G401.6 (cell line): ENCODE measurements at regions not wholly inside any gene's neighbourhood (a gene's known extent, or its start where the extent isn't known, plus 50 kb on each side); places are given as distances from the start of the nearest gene placed in this dataset.
"Not testable (repeated sequence)": the region's sequence is repeated elsewhere in the genome, so short reads cannot be mapped to it uniquely, and the experiment has no call there.

ENCODE experiments used
- FAIRE-seq: peaks from 2 replicates; lab custom pipeline; 2012; peaks lifted over from hg19 to GRCh38; lab: Jason Lieb, UNC

- no peak for FAIRE-seq
These were observed 519.5 kb downstream of the PIK3C3 start for GRCh38 chr18:42474577-42474976.

GRCh38 chr18:42475157-42475556 lies 520.1 kb downstream of the PIK3C3 start:
- no peak for FAIRE-seq

- FAIRE-seq, result no peak
These were observed 522.2 kb downstream of the PIK3C3 start for GRCh38 chr18:42477267-42477666.

- FAIRE-seq, result no peak
These were observed 525.4 kb downstream of the PIK3C3 start for GRCh38 chr18:42480441-42480840.

GRCh38 chr18:42484648-42485047 lies 529.6 kb downstream of the PIK3C3 start:
- no peak for FAIRE-seq

GRCh38 chr18:42486271-42486670 lies 531.2 kb downstream of the PIK3C3 start:
- no peak for FAIRE-seq

- no peak for FAIRE-seq
These were observed 553.8 kb downstream of the PIK3C3 start for GRCh38 chr18:42508683-42509296.

- no peak for FAIRE-seq
These were observed 554.8 kb downstream of the PIK3C3 start for GRCh38 chr18:42509750-42510415.

GRCh38 chr18:42510540-42510939 lies 555.5 kb downstream of the PIK3C3 start:
- FAIRE-seq, result no peak

GRCh38 chr18:42513441-42513840 lies 558.4 kb downstream of the PIK3C3 start:
- FAIRE-seq, result no peak

GRCh38 chr18:42514512-42514911 lies 559.5 kb downstream of the PIK3C3 start:
- no peak for FAIRE-seq

- FAIRE-seq, result no peak
These were observed 562.9 kb downstream of the PIK3C3 start for GRCh38 chr18:42517896-42518295.

GRCh38 chr18:42518331-42518730 lies 563.3 kb downstream of the PIK3C3 start:
- not testable (repeated sequence) for FAIRE-seq

GRCh38 chr18:42520138-42520537 lies 565.1 kb downstream of the PIK3C3 start:
- FAIRE-seq, result no peak

GRCh38 chr18:42525905-42526304 lies 570.9 kb downstream of the PIK3C3 start:
- FAIRE-seq, result no peak

- no peak for FAIRE-seq
These were observed 572.7 kb downstream of the PIK3C3 start for GRCh38 chr18:42527766-42528165.

GRCh38 chr18:42530276-42530675 lies 575.2 kb downstream of the PIK3C3 start:
- FAIRE-seq, result no peak

- no peak for FAIRE-seq
These were observed 577.1 kb downstream of the PIK3C3 start for GRCh38 chr18:42532119-42532518.

- no peak for FAIRE-seq
These were observed 578.1 kb downstream of the PIK3C3 start for GRCh38 chr18:42533009-42533575.

- FAIRE-seq, result no peak
These were observed 578.6 kb downstream of the PIK3C3 start for GRCh38 chr18:42533616-42534015.

- FAIRE-seq, result no peak
These were observed 579.3 kb downstream of the PIK3C3 start for GRCh38 chr18:42534313-42534712.

GRCh38 chr18:42536442-42536841 lies 579.0 kb downstream of the RIT2 start:
- FAIRE-seq, result no peak

- no peak for FAIRE-seq
These were observed 578.2 kb downstream of the RIT2 start for GRCh38 chr18:42537291-42537690.

- FAIRE-seq, result no peak
These were observed 570.6 kb downstream of the RIT2 start for GRCh38 chr18:42544901-42545300.
